MM.1S (cell line): ENCODE measurements at regions not wholly inside any gene's neighbourhood (a gene's known extent, or its start where the extent isn't known, plus 50 kb on each side); places are given as distances from the start of the nearest gene placed in this dataset.

Experiments used
- DNase-seq: peaks from one replicate; pipeline ENCODE4 v3.0.0-alpha.2; 2015
- H2AFZ ChIP-seq: fragments of 300-600 bp; sonication (generic); 2 replicates; pipeline ENCODE4 v1.6.0; 2016; ENCODE audit warnings: antibody characterized with exemption, low read length
- H3F3A ChIP-seq: fragments of 300-600 bp; sonication (generic); 2 replicates; pipeline ENCODE4 v1.6.1; 2016; ENCODE audit warnings: mild to moderate bottlenecking, antibody characterized with exemption, low read length, moderate library complexity, mixed read lengths; ENCODE audit not compliant: insufficient read depth
- H3K27ac ChIP-seq: fragments of 300-600 bp; sonication (generic); 2 replicates; pipeline ENCODE4 v1.5.1; 2016; ENCODE audit warnings: mild to moderate bottlenecking, low read length
- H3K27me3 ChIP-seq: fragments of 300-600 bp; sonication (generic); replicated peaks from 2 replicates; pipeline ENCODE4 v1.6.0; 2016; ENCODE audit warnings: low read length; ENCODE audit not compliant: insufficient read depth
- H3K36me3 ChIP-seq: fragments of 300-600 bp; sonication (generic); replicated peaks from 2 replicates; pipeline ENCODE4 v1.6.1; 2016; ENCODE audit warnings: mild to moderate bottlenecking, low read length, mixed read lengths; ENCODE audit not compliant: insufficient read depth
- H3K4me1 ChIP-seq: fragments of 300-600 bp; sonication (generic); 2 replicates; pipeline ENCODE4 v1.6.1; 2016; ENCODE audit warnings: low read length, mixed read lengths
- H3K4me2 ChIP-seq: fragments of 300-600 bp; sonication (generic); 2 replicates; pipeline ENCODE4 v1.6.0; 2016; ENCODE audit warnings: low read depth, low read length
- H3K4me3 ChIP-seq: fragments of 300-600 bp; sonication (generic); 2 replicates; pipeline ENCODE4 v1.5.1; 2016; ENCODE audit warnings: low read length, mixed read lengths
- H3K79me2 ChIP-seq: fragments of 300-600 bp; sonication (generic); 2 replicates; pipeline ENCODE4 v1.6.1; 2016; ENCODE audit warnings: mixed run types, low read length, mixed read lengths
- H3K9ac ChIP-seq: fragments of 300-600 bp; sonication (generic); 2 replicates; pipeline ENCODE4 v1.6.1; 2016; ENCODE audit warnings: low read length, mixed read lengths
- H3K9me2 ChIP-seq: fragments of 300-600 bp; sonication (generic); replicated peaks from 2 replicates; pipeline ENCODE4 v1.6.1; 2016; ENCODE audit warnings: mild to moderate bottlenecking, low read length, mixed read lengths; ENCODE audit not compliant: insufficient read depth
- H3K9me3 ChIP-seq: fragments of 300-600 bp; sonication (generic); replicated peaks from 2 replicates; pipeline ENCODE4 v1.6.1; 2016; ENCODE audit warnings: mild to moderate bottlenecking, low read length, mixed read lengths; ENCODE audit not compliant: insufficient read depth
- H4K20me1 ChIP-seq: fragments of 300-600 bp; sonication (generic); 2 replicates; pipeline ENCODE4 v1.6.1; 2016; ENCODE audit warnings: mild to moderate bottlenecking, low read length, moderate library complexity, mixed read lengths; ENCODE audit not compliant: insufficient read depth
- EZH2 ChIP-seq: fragments of 300-600 bp; sonication (generic); optimal IDR thresholded peaks from 2 replicates; pipeline ENCODE3; 2017; ENCODE audit warnings: low read depth, mild to moderate bottlenecking, antibody characterized with exemption, low read length, mixed read lengths
- EZH2phosphoT487 ChIP-seq: fragments of 300-600 bp; sonication (generic); IDR thresholded peaks from 2 replicates; pipeline ENCODE4 v1.6.1; 2018; ENCODE audit warnings: antibody characterized with exemption, low read length
- TF ChIP-seq, protein P1 (sequence below): fragments of 300-600 bp; sonication (generic); IDR thresholded peaks from 2 replicates; pipeline ENCODE4 v1.5.1; 2016; ENCODE audit warnings: antibody characterized with exemption, low read length, mixed read lengths

DNA sequence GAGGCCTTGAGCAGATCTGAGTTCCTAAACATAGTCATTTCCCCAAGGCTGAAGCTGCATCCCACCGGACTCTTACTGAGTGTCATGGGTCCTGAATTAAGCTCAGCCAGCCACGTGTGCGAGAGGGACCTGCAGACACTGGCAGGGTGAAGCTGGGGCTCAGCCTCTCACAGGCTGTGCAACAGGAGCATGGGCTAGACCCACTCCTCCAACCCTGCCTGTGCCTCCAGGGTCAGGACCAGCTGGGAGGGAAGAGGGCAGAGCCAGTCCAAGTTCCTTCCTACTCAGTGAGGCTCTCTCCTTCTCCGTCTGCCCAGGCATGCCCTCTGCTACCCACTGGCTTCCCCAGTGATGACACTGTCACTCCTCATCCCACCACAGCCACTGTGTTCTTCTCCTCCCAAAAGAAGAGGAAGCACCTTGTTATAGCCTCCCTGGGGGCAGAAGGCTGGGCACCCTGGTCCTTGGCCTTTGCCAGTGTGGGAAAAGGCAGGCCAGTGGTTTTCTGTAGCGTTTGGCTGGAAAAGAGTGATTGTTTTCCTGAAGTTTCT lies 78.9 kb downstream of the KCNF1 start:
- H3K27ac ChIP-seq, result no peak overlapping the region
- no peaks in the 10 kb centered on the region for H3K9me3 ChIP-seq
- no peaks in the 10 kb centered on the region for H4K20me1 ChIP-seq
- no peak overlapping the region for H3K4me3 ChIP-seq
- no peak overlapping the region for H3K4me2 ChIP-seq
- TF ChIP-seq EZH2phosphoT487 (no peak), EZH2 (no peak)
- TF ChIP-seq, protein P1, sequence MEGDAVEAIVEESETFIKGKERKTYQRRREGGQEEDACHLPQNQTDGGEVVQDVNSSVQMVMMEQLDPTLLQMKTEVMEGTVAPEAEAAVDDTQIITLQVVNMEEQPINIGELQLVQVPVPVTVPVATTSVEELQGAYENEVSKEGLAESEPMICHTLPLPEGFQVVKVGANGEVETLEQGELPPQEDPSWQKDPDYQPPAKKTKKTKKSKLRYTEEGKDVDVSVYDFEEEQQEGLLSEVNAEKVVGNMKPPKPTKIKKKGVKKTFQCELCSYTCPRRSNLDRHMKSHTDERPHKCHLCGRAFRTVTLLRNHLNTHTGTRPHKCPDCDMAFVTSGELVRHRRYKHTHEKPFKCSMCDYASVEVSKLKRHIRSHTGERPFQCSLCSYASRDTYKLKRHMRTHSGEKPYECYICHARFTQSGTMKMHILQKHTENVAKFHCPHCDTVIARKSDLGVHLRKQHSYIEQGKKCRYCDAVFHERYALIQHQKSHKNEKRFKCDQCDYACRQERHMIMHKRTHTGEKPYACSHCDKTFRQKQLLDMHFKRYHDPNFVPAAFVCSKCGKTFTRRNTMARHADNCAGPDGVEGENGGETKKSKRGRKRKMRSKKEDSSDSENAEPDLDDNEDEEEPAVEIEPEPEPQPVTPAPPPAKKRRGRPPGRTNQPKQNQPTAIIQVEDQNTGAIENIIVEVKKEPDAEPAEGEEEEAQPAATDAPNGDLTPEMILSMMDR, result no peak
- no peaks in the 10 kb centered on the region for H3K27me3 ChIP-seq
- DNase-seq, result no peak
- no peaks in the 10 kb centered on the region for H3F3A ChIP-seq
- H3K9ac ChIP-seq, result no peak overlapping the region
- no peaks in the 10 kb centered on the region for H3K36me3 ChIP-seq
- H3K79me2 ChIP-seq, result no peaks in the 10 kb centered on the region
- H2AFZ ChIP-seq, result no peak overlapping the region
- no peaks in the 10 kb centered on the region for H3K4me1 ChIP-seq
- no peaks in the 10 kb centered on the region for H3K9me2 ChIP-seq

DNA sequence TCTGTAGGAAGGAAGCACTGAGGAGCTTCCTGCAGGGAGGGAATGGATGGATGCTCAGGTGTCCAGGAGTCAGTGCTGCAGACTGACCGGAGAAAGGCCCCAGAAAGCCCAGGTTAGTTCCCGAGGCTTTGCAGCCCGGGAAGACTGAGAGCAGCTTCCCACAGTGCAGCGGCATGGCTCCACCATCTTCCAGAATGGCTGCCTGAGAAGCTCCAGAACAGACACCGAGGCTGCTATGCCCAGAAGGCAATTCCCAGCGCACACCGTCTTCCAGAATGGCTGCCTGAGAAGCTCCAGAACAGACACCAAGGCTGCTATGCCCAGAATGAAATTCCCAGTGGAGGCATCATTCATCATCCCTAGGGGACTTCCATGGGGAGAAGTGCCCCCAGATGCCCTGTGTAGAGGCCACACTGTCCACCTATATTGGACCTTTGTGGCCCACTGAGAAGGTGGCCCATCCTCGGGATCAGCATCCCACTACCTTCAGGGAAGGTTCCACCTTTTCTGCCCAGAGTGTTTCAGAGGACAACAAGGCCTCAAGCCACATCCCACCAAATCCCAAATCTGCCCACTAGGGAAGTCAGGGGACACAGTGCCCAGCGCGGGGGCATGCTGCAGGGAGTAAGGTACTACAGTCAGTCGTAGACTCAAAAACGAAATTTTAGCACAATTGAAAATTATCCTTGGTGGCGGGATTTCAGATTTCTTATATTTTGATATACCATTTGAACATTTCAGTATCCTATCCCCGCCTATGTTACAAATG lies 80.5 kb downstream of the KCNF1 start:
- TF ChIP-seq EZH2 (no peak), EZH2phosphoT487 (no peak)
- TF ChIP-seq, protein P1, result no peak
- H3K36me3 ChIP-seq, result no peaks in the 10 kb centered on the region
- H3K4me3 ChIP-seq, result no peak overlapping the region

DNA sequence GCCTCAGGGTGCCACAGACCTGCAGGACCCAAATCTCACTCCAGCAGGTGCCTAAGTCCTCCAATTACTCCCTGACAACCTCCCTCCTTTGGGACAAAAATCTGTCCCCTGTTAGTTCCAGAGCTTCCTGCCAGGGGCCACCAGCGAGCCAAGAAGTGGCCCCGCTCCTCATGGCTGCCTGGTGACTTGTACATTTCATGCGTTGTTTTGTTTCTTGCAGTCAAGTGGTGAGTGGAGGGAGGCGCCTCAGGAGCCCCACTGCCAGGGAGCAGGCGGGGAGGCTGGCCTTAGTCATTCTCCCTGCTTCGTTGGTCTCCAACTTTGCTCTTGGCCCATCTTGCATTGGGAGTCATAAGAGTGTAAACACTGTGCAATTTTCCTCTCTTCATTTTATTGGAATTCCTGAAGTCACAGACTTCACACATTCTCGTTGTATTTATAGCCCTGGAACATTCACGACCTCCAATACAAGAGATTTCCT lies 81.3 kb downstream of the KCNF1 start:
- TF ChIP-seq EZH2, result no peak
- TF ChIP-seq, protein P1, result no peak
- no peak for TF ChIP-seq EZH2phosphoT487

More for the DNA sequence above, 80.5 kb downstream of the KCNF1 start:
- H3F3A ChIP-seq, result no peaks in the 10 kb centered on the region
- H3K9me2 ChIP-seq, result no peaks in the 10 kb centered on the region
- no peak for DNase-seq
- H4K20me1 ChIP-seq, result no peaks in the 10 kb centered on the region
- no peaks in the 10 kb centered on the region for H3K4me1 ChIP-seq
- H3K4me2 ChIP-seq, result no peak overlapping the region
- H3K9ac ChIP-seq, result no peak overlapping the region
- no peak overlapping the region for H3K27ac ChIP-seq
- no peaks in the 10 kb centered on the region for H3K27me3 ChIP-seq
- no peak overlapping the region for H2AFZ ChIP-seq
- no peaks in the 10 kb centered on the region for H3K79me2 ChIP-seq
- H3K9me3 ChIP-seq, result no peaks in the 10 kb centered on the region

More for the DNA sequence above, 81.3 kb downstream of the KCNF1 start:
- H4K20me1 ChIP-seq, result no peaks in the 10 kb centered on the region
- H3K27ac ChIP-seq, result no peak overlapping the region
- H3K9ac ChIP-seq, result no peak overlapping the region
- no peaks in the 10 kb centered on the region for H3K4me1 ChIP-seq
- H3K79me2 ChIP-seq, result no peaks in the 10 kb centered on the region
- H3K9me2 ChIP-seq, result no peaks in the 10 kb centered on the region
- no peak overlapping the region for H2AFZ ChIP-seq
- no peak overlapping the region for H3K4me2 ChIP-seq
- no peaks in the 10 kb centered on the region for H3K27me3 ChIP-seq
- H3K9me3 ChIP-seq, result no peaks in the 10 kb centered on the region
- DNase-seq, result no peak
- H3K4me3 ChIP-seq, result no peak overlapping the region
- H3K36me3 ChIP-seq, result no peaks in the 10 kb centered on the region
- no peaks in the 10 kb centered on the region for H3F3A ChIP-seq
